ENCODE measurements at regions not wholly inside any gene's neighbourhood (a gene's known extent, or its start where the extent isn't known, plus 50 kb on each side); places are given as distances from the start of the nearest gene placed in this dataset.

GRCh38 chr7:67553378-67553777 is 556.7 kb downstream of the TYW1 start:
- no peak for DNase-seq (ENCODE audit: low spot score)

DNA sequence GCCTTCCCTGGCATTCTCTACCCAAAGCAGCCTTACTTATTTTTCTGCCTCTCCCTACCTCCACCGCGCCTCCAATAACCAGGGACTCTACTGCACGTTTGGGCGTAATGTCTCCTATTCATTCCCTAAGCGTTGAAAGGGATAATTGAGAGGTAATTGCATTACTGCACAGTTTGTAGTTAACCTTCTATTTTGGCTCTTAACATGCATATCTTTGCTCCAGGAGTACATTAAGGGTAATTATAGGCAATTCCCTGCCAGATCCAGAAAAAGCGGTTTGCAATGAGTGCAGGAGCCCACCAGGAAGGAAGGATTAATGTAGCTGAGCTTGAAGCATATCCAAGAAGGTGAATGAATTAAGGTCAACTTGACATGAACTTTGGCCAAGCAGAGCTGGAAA is 558.4 kb downstream of the TYW1 start:
- DNase-seq (ENCODE audit: low spot score): no peak

- no peak for DNase-seq (ENCODE audit: low spot score)
Measured at GRCh38 chr7:67564959-67565358, 568.3 kb downstream of the TYW1 start.

DNA sequence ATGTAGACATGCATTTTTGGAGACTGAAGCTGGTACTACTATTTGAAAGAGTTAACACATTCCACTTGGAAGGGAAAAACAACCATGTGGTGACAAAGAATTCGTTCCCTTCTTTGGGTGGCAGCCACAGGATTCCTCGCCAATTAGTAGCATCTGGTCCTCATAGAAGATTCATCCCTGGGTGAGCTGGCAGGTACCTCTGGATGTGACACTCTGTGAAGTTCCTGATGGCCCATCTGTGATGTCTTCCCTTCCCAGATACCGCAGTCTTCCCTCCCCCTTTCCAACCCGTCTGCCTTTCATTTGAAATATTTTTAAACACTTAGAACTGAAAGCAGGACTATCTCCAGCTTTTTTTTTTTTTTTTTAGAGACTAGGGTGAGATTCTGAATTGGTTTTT is 569.5 kb downstream of the TYW1 start:
- DNase-seq (ENCODE audit: low spot score): no peak

- no peak for DNase-seq (ENCODE audit: low spot score)
Measured at GRCh38 chr7:67571026-67571545, 574.5 kb downstream of the TYW1 start.

DNA sequence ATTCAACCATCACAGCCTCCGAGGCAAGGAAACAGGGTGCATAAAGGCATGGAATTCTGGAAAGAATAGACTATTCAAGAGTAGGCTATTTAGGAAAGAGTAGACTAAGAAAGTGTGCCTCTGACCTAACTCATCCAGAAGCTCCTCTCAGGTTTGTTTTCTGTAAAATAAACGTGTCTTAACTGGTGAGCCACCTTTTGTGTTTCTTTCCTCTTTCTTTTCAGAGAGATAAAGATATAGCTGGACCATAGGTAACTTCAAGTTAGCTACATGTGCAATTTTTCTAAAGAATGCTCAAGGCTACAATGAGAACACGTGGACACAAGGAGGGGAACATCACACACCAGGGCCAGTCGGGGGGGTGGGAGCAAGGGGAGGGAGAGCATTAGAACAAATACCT is 577.0 kb downstream of the TYW1 start:
- DNase-seq (ENCODE audit: low spot score): no peak

GRCh38 chr7:67588631-67589030 is 592.0 kb downstream of the TYW1 start:
- DNase-seq (ENCODE audit: low spot score): no peak

- no peak for DNase-seq (ENCODE audit: low spot score)
Measured at GRCh38 chr7:67589183-67589582, 592.5 kb downstream of the TYW1 start.

DNA sequence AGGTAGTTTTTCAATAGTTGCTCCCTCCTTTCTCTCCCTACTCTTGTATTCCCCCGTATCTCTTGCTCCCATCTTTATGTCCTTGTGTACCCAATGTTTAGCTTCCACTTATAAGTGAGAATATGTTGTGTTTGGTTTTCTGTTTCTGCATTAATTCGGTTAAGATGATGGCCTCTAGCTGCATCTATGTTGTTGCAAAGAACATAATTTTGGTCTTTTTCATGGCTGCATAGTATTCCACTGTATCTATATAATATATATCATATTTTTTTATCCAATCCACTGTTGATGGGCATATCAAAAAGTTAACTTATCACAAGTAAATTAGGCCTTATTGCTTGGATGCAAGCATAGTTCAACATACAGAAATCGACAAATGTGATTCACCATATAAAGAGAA is 594.0 kb downstream of the TYW1 start:
- no peak for DNase-seq (ENCODE audit: low spot score)

DNA sequence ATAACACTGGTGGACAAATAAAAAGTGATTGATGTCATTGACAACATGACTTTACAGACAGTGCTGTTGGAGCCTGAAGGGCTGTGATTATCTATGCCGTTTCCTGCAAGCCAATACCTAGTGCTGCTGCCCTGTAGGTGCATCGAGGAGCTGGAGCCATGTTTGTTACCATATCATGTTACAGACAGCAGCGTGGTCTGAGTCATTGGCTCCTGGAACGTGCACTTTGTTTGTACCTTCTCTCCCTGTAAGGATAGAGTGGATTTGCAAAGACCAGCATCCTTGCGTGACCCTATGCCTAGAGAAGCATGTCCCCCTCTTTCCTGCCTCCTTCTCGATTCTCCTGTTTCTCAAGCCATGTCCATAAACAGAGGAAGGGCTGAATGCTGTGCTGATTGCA is 597.2 kb downstream of the TYW1 start:
- no peak for DNase-seq (ENCODE audit: low spot score)

- DNase-seq (ENCODE audit: low spot score): no peak
Measured at GRCh38 chr7:67595431-67596180, 599.0 kb downstream of the TYW1 start.

DNA sequence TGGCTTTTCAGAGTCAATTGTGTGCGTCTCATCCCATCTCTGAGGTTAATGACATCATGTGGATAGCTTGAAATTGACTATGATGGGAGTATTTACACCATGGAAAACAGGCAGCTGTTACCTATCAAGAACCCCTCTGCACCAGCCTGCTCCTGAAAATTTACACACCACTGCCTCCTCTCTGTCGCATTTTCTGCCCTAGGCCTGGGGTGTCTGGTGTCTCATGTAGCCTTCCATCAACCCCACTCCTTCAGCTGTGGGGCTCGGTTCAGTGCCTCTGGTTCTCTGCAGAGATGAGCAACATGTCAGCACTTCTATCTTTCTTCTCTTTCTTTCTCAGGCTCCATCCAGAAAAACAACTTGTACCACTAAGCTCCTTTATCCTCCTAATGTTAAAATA is 600.5 kb downstream of the TYW1 start:
- no peak for DNase-seq (ENCODE audit: low spot score)

- DNase-seq (ENCODE audit: low spot score): no peak
Measured at GRCh38 chr7:67598469-67598868, 601.8 kb downstream of the TYW1 start.

DNA sequence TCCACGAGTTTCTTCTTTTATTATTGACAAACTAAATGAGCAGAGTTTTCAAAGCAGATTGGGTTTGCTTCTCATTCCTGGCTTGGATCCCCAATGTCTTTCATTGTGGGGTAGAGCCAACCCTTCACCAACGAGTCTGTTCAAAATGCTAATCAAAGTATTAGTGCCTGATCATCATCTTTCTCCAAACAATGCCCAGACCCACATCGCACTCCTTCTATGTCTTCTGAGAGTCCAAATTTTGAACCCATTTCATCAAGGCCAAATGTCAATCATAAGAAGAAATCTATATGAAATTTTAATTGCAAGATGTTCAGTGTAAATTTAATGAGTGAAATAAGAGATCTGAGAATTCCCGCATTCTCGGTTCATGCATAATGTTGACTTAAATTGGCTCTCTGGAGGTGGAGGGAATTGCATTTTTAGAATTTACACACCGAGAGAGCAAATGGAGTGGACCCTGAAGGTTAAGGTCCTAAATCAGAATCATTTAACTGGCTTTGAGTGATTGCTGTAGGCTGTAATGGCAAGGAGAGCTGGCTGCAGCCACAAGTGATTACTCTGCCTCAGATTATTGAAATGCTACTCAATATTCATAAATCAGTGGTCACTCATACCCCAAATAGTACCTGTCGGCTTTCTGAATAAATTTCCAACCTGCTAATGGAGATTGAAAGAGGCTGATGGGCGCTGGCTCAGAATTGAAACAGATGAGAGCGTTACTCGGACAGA is 602.9 kb downstream of the TYW1 start:
- no peak for DNase-seq (ENCODE audit: low spot score)

DNA sequence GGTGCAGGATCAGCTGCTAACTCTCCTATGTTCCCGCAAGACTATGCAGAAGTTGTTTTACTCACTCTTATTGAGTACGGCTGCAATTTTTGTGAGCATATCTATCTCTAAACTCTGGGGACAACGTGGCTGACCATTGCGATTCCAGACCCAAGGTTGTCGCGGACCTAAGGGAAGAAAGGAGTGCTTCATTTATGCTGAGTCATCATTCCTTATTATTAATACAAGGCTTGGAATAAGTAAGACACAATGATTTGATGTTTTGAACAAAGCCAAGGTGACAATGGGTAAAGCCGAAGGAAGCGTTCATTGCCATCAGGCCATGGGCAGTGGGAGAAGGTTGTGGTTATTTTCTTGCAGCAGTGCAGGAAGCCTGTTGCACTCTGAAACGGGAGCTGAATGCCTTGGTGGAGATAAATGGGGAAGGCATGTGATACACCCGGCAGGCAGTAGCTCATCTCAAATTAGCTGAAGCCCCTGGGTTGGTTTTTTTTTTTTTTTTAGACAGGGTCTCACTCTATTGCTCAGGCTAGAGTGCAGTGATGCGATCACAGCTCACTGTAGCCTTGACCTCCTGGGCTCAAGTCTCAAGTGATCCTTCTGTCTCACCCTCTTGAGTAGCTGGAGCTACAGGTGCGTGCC is 605.7 kb downstream of the TYW1 start:
- DNase-seq (ENCODE audit: low spot score): no peak

GRCh38 chr7:67604461-67605386 is 608.1 kb downstream of the TYW1 start:
- no peak for DNase-seq (ENCODE audit: low spot score)

GRCh38 chr7:67608806-67609205 is 612.2 kb downstream of the TYW1 start:
- DNase-seq (ENCODE audit: low spot score): no peak

DNA sequence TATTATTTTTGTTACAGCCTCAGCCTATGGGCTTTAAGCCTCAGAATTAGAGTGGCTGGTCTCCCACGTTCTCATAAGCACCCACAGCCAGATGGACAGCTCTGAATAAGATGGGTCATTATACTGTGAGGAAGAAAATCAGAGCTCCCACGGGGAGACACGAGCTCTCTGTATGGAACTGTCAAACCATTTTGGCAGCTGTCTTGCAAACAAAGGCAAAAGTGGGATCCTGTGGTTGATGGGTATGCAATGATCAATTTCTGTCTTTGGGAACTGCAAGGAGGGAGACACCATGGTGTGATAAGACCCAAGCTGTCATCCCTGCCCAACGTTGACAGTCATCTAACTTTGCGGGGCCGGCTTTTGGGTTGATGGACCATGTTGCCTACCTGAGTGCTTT is 614.3 kb downstream of the TYW1 start:
- DNase-seq (ENCODE audit: low spot score): no peak

DNA sequence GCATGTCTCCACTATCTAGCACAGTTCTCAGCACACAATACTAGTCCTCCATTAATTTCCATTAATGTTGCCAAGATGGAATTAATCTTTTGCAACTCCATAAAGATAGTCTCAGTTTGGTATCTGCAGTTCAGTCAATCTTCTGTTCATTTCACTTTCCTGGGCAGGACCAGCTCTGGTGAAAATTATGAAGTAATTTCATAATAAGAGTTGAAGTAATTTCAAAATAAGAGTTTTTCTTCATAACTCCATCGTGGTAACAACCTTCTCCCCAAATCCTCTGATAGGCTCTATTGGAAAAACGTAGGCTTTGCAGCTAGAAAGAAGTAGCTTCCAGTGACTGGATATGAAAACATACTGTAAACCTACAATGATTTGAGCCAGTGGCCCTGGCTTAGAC is 618.2 kb downstream of the TYW1 start:
- DNase-seq (ENCODE audit: low spot score): no peak

DNA sequence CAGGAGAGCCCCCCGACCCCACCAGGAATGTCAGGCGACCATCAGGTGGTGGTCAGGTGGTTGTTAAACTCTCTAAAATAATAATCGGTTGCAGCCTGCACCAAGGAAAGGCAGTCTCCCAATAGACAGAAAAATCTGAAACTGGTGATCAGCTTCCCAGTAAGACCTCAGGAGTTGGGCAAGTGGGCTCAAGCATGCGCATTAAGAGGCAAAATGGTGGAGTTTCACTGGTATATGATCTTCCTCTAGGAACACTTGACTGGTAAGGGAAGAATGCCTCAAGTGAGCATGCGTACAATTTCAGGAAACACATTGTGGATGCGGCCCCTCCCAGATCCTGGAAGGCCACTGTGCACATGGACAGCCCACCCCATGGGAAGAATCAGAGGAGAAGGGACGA is 619.9 kb downstream of the TYW1 start:
- DNase-seq (ENCODE audit: low spot score): no peak

DNA sequence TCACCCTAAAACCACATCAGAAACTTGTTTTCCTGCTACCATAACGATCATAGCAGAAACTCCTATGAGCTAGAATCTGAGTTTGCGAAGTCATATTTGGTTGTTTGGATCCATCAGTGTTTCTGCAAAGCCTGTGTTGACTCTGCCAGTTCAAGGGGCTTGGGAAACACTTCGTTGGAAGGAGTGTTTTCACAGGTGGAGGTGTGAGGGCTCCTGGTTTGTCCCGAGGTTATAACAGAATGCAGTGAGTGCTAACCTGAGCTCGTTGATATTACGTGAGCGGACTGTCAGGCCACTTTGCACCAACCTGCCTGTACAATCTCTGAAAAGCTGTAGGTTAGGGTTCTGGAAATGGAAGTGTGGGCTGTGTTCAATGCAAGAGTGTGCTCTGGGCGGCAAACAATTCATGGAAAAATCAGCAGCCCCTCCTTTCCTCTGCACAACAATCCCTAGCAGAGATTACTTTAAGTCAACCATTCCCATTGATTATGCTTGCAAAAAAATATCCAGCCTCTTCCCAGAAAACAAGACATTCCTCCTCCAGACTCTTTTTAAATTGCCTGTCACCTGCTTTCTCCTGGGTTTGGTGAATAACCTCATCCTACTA is 622.0 kb downstream of the TYW1 start:
- DNase-seq (ENCODE audit: low spot score): no peak

- peak; percentile 33 for DNase-seq (ENCODE audit: low spot score)
Measured at GRCh38 chr7:67619175-67619574, 622.5 kb downstream of the TYW1 start.
